ENCODE measurements at regions not wholly inside any gene's neighbourhood (a gene's known extent, or its start where the extent isn't known, plus 50 kb on each side); places are given as distances from the start of the nearest gene placed in this dataset.
"Not testable (repeated sequence)": the region's sequence is repeated elsewhere in the genome, so short reads cannot be mapped to it uniquely, and the experiment has no call there.

DNA sequence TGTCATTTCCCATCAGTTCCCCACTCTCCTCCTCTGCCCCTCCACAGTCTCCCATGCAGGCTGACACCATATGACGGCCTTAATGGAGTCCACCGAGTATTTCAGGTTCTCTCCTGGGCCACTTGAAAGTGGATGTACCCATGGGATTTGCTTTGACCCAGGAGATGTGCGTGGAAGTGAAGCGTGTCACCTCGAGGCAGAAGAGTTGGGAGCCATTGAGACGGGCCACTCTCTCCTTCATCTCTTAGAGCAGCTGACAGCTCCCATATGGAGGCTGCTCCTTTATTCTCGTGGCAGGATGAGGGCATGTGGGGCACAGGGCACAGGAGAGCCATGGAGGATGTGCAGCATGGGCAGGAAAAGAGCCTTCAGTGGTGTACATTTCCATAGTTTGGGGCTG lies 144.7 kb upstream of the CRYM start:
- DNase-seq (ENCODE audit: low read depth) = not testable (repeated sequence)

DNA sequence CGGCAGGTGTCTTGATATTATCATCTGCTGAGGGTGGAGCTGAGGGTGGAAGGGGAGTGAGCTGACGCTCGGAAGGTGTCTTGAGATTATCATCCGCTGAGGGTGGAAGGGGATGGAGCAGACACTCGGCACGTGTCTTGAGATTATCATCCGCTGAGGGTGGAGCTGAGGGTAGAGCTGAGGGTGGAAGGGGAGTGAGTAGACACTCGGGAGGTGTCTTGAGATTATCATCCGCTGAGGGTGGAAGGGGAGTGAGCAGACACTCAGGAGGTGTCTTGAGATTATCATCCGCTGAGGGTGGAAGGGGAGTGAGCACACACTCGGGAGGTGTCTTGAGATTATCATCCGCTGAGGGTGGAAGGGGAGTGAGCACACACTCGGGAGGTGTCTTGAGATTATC lies 126.6 kb upstream of the CRYM start:
- DNase-seq (ENCODE audit: low read depth) = not testable (repeated sequence)

- not testable (repeated sequence) for DNase-seq (ENCODE audit: low read depth)
These were observed 119.8 kb upstream of the CRYM start for GRCh38 chr16:21397866-21398265.

- not testable (repeated sequence) for DNase-seq (ENCODE audit: low read depth)
These were observed 118.5 kb upstream of the CRYM start for GRCh38 chr16:21396545-21396944.

- not testable (repeated sequence) for DNase-seq (ENCODE audit: low read depth)
These were observed 112.5 kb upstream of the CRYM start for GRCh38 chr16:21390634-21391033.

GRCh38 chr16:21389860-21390259 lies 111.8 kb upstream of the CRYM start:
- not testable (repeated sequence) for DNase-seq (ENCODE audit: low read depth)

- DNase-seq (ENCODE audit: low read depth) = not testable (repeated sequence)
These were observed 109.7 kb upstream of the CRYM start for GRCh38 chr16:21387757-21388156.

GRCh38 chr16:21386201-21386915 lies 108.3 kb upstream of the CRYM start:
- not testable (repeated sequence) for DNase-seq (ENCODE audit: low read depth)

DNA sequence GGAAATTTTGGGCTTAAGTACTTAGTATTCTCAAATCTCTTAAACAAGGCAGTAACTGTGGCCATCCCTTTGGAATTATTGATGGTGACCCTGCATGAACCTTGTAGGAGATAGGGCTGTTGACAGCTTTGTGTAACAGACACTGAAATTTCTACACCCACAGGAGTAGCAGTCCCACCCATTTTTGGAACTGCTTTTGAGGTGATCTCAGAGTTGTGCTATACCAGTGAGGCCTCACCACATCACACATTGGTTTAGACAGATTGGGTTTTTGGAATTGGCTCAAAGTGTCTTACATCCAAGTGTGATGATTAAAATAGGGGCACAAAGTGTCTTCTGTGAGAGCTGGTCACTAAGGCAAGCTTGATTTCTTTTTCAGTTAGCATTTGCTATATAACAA lies 105.6 kb upstream of the CRYM start:
- not testable (repeated sequence) for DNase-seq (ENCODE audit: low read depth)

DNA sequence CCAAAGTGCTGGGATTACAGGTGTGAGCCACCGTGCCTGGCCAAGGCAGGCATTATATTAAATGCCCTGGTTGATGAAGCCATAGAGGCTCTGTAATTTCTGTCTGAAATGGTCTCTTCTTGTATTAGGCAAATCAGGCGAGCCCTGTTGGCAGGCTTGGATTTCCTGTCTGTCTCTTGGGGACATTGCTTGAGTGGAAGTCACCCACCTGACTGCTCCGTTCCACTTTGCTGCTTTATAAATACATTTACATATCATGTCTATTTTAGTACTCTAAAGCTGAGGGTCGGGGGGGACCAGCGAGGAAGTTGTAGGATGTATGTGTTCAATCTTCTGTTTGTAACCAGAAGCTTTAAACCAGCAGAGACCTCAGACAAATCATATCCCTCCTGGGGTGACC lies 101.6 kb upstream of the CRYM start:
- DNase-seq (ENCODE audit: low read depth) = not testable (repeated sequence)

DNA sequence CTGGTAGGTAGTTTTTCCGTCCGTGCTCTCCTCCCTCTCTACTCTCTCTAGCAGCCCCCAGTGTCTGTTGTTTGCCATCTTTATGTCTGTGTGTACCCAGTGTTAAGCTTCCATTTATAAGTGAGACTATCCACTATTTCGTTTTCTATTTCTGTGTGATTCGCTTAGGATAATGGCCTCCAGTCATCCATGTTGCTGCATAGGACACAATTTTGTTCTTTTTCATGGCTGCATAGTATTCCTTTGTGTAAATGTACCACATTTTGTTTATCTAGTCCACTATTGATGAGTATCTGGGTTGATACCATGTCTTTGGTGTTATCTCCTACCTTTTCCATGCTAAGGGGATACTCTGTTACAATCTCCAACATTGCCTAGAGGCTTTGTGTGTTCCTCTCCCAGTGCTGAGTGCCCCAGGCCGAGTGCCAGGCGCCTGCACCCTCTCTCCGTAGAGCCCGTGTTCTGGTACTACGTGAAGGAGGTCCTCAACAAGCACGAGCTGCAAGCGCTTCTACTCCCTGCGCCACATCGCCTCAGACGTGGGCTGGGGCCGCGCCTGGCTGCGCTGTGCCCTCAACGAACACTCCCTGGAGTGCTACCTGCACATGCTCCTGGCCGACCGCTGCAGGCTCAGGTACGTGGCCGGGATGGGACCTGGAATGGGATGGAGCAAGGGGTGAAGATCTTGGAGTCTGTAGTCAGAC lies 98.3 kb upstream of the CRYM start:
- DNase-seq (ENCODE audit: low read depth) = not testable (repeated sequence)

DNA sequence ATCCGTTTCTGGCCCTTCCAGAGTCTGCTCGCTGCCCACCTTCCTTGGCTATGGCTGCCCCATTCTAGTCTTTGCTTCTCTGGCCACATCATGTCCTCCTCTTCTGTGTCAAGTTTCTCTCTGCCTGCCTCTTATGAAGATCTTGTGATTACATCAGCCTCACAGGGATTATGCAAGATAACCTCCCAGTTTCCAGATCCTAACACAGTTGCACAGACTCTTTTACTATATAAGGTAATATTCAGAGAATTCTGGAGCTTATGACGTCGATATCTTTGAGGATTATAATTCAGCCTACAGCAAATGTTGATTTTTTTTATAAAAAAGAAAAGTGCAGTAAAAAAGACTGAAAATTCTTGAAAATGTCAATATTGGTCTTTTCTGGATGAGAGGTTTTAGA lies 97.2 kb upstream of the CRYM start:
- DNase-seq (ENCODE audit: low read depth) = not testable (repeated sequence)

DNA sequence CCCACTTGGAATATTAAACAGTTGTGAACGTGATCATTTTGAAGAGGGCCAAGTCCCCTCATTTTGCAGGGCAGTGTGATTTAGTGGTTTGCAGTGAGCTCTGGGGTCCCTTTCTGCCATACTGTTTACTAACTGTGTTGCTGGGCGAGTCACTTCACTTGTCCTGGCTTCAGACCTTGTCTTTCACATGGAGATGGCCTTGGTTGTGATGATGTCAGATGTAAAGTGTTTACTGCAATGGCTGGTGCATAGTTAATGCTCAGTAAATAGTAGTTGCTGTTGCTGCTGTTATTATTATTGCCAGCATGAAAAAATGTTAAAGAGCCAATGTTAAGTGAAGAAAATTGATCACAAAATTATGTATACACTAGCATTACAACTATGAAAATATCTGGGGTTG lies 95.4 kb upstream of the CRYM start:
- not testable (repeated sequence) for DNase-seq (ENCODE audit: low read depth)

- DNase-seq (ENCODE audit: low read depth) = not testable (repeated sequence)
These were observed 94.8 kb upstream of the CRYM start for GRCh38 chr16:21372862-21373261.

GRCh38 chr16:21372162-21372835 lies 94.2 kb upstream of the CRYM start:
- DNase-seq (ENCODE audit: low read depth) = not testable (repeated sequence)

DNA sequence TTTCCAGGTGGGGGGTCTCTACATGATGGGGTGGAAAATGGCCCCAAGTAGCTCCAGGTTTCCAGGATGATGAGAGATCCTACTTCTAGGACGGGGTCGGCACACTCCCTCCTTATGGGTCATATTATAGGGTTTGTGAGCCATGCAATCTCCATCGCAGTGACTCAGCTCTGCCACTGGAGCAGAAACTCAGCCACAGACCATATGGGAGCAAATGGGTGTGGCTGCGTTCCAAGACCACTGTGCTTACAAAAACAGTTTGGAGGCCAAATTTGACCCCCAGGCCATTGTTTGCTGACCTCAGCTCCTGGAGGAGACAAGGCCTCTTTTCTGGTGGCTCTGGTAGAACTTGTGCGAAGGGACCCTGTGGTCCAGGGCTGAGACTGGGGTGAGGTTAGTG lies 92.7 kb upstream of the CRYM start:
- DNase-seq (ENCODE audit: low read depth) = peak; percentile 45

DNA sequence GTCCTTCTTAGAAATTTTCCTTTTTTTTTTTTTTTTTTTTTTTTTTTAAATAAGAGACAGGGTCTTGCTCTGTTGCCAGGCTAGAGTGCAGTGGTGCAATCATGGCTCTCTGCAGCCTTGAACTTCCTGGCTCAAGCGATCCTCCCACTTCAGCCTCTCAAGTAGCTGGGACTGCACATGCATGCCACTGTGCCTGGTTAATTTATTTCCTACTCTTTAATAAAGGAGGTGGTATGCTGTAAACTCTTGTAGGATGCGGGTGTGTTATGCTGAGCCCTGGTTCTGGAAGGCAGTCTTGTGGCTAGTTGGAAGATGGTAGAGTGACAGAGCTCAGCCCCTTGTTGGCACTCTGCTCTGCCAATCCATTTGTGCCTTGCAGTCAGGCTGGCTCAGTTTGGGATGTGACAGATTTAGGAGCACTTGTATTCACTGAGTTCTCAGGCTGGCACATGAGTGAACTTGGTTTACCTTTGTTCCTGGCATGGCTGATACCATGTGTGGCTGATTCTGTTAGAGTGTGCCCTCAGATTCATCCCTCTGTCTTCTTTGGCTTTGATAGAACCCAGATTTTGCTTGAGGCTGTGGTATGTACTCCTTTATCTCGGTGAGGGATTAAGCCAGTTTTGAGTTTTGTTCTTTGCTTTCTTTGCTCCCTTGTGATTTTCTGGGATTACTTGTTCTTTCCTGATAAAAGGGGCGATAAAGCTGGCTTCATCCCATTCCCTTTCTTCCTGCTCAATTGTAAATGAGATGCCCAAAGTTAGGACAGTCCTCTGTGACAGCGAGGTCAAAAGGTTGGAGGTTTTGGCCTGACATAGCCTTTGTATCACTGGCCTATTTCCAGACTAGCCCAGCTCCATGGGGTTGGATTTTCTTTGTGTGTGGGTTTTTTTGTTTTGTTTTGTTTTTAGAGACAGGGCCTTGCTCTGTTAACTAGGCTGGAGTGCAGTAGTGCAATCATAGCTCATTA lies 91.2 kb upstream of the CRYM start:
- DNase-seq (ENCODE audit: low read depth) = peak; percentile 21

GRCh38 chr16:21367733-21368421 lies 89.8 kb upstream of the CRYM start:
- DNase-seq (ENCODE audit: low read depth) = not testable (repeated sequence)

DNA sequence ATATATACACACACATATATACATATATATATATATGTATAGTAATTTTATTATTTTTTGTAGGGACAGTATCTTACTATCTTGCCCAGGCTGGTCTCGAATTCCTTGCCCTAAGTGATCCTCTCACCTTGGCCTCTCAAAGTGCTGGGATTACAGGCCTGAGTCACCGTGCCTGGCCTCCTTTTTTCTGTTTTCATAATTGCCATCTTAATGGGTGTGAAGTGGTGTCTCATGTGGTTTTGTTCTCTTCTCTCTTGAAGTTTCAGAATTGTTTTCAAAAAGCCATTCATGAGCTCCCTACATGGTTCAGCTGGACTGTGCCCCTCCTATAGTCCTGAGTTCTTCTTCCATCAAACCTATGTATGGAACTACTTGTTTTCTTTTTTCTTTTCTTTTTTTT lies 88.9 kb upstream of the CRYM start:
- DNase-seq (ENCODE audit: low read depth) = not testable (repeated sequence)

- DNase-seq (ENCODE audit: low read depth) = not testable (repeated sequence)
These were observed 87.5 kb upstream of the CRYM start for GRCh38 chr16:21365541-21365940.

All from myocyte (in vitro differentiated cells).